HG02870 (cell line): ENCODE measurements at regions not wholly inside any gene's neighbourhood (a gene's known extent, or its start where the extent isn't known, plus 50 kb on each side); places are given as distances from the start of the nearest gene placed in this dataset.
"Not testable (repeated sequence)": the region's sequence is repeated elsewhere in the genome, so short reads cannot be mapped to it uniquely, and the experiment has no call there.

Experiments used
- ATAC-seq: cut with Tn5 transposase; IDR thresholded peaks from one replicate; pipeline ENCODE4 v1.9.1; 2021; ENCODE audit warnings: mild to moderate bottlenecking, moderate library complexity; ENCODE audit not compliant: unreplicated experiment

GRCh38 chr10:131838966-131839742, 61.7 kb upstream of the PPP2R2D start:
- ATAC-seq = no peak

GRCh38 chr10:131839880-131840787, 60.7 kb upstream of the PPP2R2D start:
- ATAC-seq = not testable (repeated sequence)

- no peak for ATAC-seq
These were observed 60.1 kb upstream of the PPP2R2D start for GRCh38 chr10:131840788-131841118.

GRCh38 chr10:131841131-131841660, 59.6 kb upstream of the PPP2R2D start:
- ATAC-seq = no peak

GRCh38 chr10:131841661-131842139, 59.1 kb upstream of the PPP2R2D start:
- no peak for ATAC-seq

GRCh38 chr10:131842351-131843088, 58.3 kb upstream of the PPP2R2D start:
- ATAC-seq = no peak

- no peak for ATAC-seq
These were observed 57.7 kb upstream of the PPP2R2D start for GRCh38 chr10:131843089-131843595.

- ATAC-seq = no peak
These were observed 56.9 kb upstream of the PPP2R2D start for GRCh38 chr10:131843881-131844284.

GRCh38 chr10:131844529-131845084, 56.2 kb upstream of the PPP2R2D start:
- no peak for ATAC-seq

- no peak for ATAC-seq
These were observed 55.1 kb upstream of the PPP2R2D start for GRCh38 chr10:131845505-131846239.

- ATAC-seq = no peak
These were observed 54.3 kb upstream of the PPP2R2D start for GRCh38 chr10:131846240-131847101.

- no peak for ATAC-seq
These were observed 53.5 kb upstream of the PPP2R2D start for GRCh38 chr10:131847241-131847783.

- no peak for ATAC-seq
These were observed 52.5 kb upstream of the PPP2R2D start for GRCh38 chr10:131848296-131848695.

- no peak for ATAC-seq
These were observed 51.8 kb upstream of the PPP2R2D start for GRCh38 chr10:131848741-131849590.

- ATAC-seq = no peak
These were observed 51.0 kb upstream of the PPP2R2D start for GRCh38 chr10:131849591-131850382.

- no peak for ATAC-seq
These were observed 50.4 kb upstream of the PPP2R2D start for GRCh38 chr10:131850383-131850870.
